CD4-positive, alpha-beta T cell treated with Interleukin-1 beta for 1 hour (primary cell): ENCODE measurements at regions not wholly inside any gene's neighbourhood (a gene's known extent, or its start where the extent isn't known, plus 50 kb on each side); places are given as distances from the start of the nearest gene placed in this dataset.

Experiments
- DNase-seq, 2 donors: peaks; one replicate each; pipeline ENCODE4 v3.0.0-alpha.2; 2020 to 2022

GRCh38 chr5:74310997-74311930, 329.3 kb downstream of the ENC1 start:
- no peak for DNase-seq

- no peak for DNase-seq
Observed at GRCh38 chr5:74310386-74310785, 330.1 kb downstream of the ENC1 start.

- DNase-seq: no peak
Observed at GRCh38 chr5:74309050-74309449, 331.5 kb downstream of the ENC1 start.

DNA sequence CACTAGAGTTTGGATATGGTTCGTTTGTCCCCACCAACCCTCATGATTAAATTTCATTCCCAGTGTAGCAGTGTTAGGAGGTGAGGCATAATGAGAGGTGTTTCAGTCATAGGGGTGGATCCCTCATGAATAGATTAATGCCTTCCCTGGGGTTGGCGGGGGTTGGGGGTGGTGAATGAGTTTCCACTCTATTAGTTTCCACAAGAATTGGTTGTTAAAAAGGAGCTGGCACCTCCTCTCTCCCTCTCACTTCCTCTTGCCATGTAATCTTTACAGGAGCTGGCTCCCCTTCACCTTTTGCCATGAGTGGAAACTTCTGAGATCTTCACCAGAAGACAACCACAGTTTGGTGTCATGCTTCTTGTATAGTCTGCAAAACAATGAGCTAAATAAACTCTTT, 333.7 kb downstream of the ENC1 start:
- DNase-seq: no peak

DNA sequence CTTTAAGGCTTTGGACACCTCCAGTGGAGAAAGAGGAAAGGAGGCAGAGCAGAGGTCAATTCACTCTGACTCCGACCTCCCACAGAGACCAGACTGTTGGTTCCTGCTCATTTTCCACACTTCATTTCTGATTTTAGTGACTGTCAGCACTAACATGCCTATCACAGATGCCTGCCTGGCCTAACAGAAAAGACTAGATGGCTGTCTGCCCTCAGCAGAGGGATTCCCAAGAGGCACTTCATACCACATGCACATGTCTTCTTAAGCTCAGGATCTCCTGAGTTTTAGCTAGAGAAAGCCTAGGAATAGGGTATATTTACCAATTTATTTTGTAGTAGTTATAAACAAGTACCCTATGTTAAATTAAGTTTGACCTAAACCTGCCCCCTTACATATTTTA, 336.0 kb downstream of the ENC1 start:
- no peak for DNase-seq

- no peak for DNase-seq
Observed at GRCh38 chr5:74303578-74303977, 336.9 kb downstream of the ENC1 start.

- DNase-seq: no peak
Observed at GRCh38 chr5:74301576-74301975, 339.0 kb downstream of the ENC1 start.

DNA sequence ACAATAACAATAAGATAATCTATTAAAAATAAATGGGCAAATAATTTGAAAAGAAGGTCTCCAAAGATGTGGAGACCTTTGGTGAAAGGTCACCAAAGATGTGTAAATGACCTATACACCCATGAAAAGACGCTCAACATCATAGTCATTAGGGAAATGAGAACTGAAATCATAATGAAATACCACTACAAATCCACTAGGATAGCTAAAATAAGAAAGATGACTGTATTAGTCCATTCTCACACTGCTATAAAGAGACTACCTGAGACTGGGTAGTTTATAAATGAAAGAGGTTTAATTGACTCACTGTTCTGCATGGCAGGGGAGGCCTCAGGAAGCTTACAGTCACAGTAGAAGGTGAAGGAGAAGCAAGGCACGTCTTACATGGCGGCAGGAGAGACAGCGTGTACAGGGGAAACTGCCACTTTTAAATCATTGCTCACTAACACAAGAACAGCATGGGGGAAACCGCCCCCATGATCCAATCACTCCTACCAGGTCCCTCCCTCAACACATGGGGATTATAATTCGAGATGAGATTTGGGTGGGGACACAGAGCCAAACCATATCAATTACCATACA, 339.6 kb downstream of the ENC1 start:
- DNase-seq: no peak

DNA sequence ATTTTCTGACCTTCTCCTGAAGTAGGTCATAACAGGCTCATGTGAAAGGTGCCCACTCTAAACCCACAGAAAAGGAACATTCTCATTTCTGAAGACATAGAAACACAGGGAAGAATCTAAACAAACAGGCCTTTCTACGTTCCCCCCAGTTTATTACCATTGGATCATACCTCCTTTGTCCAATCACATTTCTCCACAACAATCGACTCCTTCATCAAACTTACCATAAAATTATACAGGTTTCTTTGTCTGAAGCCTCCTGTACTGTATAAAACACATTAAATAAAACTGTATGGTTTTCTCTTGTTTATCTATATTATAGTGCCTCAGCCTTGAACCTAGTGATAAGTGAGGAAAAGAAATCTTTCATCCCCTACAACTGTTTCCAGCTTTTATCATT, 340.7 kb downstream of the ENC1 start:
- DNase-seq: no peak

GRCh38 chr5:74296685-74297408, 343.7 kb downstream of the ENC1 start:
- DNase-seq: no peak

GRCh38 chr5:74295676-74296075, 344.9 kb downstream of the ENC1 start:
- DNase-seq: no peak

DNA sequence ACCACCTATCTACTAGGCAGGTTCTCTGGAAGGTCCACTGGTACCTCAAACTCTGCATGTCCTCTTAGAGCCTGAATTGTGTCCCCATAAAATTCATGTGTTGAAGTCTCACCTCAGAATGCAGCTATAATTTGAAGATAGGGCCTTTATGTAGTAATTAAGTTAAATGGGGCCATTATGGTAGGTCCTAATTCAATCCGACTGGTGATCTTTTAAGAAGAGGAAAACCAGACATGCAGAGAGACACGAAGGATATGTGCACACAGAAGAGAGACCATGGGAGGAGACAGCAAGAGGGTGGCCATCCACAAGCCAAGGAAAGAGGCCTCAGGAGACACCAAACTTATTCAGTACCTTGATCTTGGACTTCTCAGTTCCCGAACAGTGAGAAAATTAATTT, 345.4 kb downstream of the ENC1 start:
- no peak for DNase-seq

DNA sequence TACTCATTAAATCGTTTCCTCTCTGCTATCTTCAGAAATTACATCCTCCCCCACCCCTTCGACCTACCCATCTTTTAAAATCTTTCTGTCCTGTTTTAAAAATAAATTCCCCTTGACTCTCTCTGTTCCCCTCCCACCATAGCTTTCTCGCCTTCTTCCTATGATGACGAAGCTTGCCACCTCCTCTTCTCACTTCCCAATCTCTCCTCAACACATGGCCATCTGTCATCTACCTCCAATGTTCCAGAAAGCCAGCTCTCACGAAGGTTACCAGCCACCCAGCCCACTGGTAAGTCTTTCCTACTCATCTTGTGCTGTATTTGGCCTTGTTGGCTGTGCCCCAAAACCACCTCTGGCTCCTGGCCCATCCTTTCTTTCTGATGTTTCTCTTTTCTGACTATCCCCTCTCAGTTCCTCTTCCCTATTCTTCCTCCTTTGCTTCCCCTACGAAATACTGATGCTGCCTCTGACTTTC, 346.3 kb downstream of the ENC1 start:
- DNase-seq: peak in 1 of 2 donors; percentile 2

- no peak for DNase-seq
Observed at GRCh38 chr5:74293182-74293581, 347.3 kb downstream of the ENC1 start.

- no peak for DNase-seq
Observed at GRCh38 chr5:74290634-74291241, 349.8 kb downstream of the ENC1 start.

- DNase-seq: no peak
Observed at GRCh38 chr5:74289691-74290090, 350.8 kb downstream of the ENC1 start.

DNA sequence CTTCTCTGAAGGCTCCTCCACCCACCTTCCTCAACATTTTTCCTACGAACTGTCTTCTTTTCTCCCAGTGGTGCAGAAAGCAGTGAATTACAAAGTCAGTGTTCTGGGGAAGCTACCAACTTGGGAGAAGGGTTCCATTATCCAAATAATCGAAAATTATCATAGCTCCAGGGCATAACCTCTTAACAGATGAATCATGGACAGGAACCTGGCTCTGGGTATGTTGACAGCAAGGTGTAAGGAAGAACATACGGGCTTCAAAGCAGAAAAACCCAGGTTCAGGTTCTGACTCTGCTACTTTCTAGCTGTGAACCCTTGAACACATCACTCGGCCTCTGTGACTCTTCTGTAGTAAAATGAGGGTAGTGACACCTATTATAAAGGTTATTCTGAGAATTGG, 351.3 kb downstream of the ENC1 start:
- DNase-seq: no peak

GRCh38 chr5:74288448-74289108, 351.9 kb downstream of the ENC1 start:
- DNase-seq: no peak

- DNase-seq: no peak
Observed at GRCh38 chr5:74288038-74288437, 352.5 kb downstream of the ENC1 start.

GRCh38 chr5:74286734-74287695, 353.5 kb downstream of the ENC1 start:
- DNase-seq: no peak

DNA sequence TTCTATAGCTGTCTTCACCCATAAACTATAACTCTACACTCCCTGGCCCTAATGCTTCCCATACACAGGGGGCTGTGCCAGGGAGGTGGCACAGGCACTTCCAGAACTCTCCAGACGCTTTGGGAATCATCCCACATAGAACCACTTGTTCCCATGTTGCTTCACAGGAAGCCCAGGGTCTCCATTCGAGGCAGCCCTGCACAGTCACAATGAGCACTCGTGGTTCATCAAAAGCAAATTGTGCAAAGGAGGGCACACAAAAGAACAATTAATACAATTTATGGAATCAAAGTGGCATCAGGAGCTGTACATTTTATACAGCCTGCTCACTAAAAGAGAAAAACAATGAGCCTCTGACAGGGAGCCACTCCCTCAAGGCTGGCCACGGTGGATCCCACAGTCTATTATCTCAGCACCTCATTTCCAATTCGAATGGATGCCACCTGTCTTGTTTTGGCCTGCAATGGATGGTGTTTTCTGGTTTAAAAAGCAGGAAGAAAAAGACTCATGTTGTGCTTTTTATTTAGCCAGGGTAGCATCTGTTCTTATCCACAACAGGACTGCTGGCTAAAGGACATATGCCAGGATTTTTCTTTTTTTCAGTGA, 354.8 kb downstream of the ENC1 start:
- no peak for DNase-seq
